NCI-H187 (cell line): ENCODE measurements at regions not wholly inside any gene's neighbourhood (a gene's known extent, or its start where the extent isn't known, plus 50 kb on each side); places are given as distances from the start of the nearest gene placed in this dataset.
"Not testable (repeated sequence)": the region's sequence is repeated elsewhere in the genome, so short reads cannot be mapped to it uniquely, and the experiment has no call there.

Experiments used
- DNase-seq, 2 experiments: peaks; one replicate each; lab custom pipeline; 2025; lab: John Stamatoyannopoulos, UW

GRCh38 chr6:81906709-81907204 is 154.3 kb upstream of the TENT5A start:
- DNase-seq: no peak

GRCh38 chr6:81906041-81906440 is 153.6 kb upstream of the TENT5A start:
- no peak for DNase-seq

DNA sequence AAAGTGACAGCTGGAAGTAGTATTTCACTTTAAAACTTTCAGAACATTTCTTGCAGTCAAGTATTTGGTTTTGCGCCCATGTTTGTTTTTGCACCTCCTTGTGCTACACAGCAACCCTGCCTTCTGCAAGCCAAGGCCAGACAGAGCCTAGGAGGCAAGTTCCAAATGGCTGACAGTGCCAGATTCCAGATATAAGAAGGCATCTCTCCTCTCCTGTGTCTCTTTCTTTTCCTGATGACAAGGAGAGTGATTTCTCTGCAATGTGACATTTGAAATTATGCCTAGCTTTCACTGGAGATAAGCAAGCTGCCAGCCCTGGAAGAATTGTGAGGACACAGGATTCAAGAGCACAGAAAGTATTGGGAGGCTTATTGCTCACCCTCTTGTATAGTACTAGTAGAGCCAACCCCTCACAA is 149.1 kb upstream of the TENT5A start:
- no peak for DNase-seq

DNA sequence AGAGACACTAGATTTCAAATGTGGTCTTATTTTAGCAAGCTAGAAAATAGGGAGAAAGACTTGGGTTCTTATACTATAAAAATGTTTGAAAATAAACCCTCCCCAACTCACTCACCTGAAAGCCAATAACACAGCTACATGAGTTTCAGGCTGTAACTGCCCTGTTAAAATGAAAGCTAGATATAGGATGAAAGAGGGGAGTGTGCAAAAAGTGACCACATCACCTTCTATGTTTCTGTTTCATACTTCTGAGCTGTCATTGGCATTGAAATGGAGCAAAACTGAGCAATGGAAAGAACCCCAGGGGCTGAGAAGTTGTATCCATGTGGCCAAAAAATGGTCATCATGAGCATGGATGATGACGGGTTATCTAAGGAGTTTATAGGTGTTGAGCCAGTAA is 148.1 kb upstream of the TENT5A start:
- no peak for DNase-seq

DNA sequence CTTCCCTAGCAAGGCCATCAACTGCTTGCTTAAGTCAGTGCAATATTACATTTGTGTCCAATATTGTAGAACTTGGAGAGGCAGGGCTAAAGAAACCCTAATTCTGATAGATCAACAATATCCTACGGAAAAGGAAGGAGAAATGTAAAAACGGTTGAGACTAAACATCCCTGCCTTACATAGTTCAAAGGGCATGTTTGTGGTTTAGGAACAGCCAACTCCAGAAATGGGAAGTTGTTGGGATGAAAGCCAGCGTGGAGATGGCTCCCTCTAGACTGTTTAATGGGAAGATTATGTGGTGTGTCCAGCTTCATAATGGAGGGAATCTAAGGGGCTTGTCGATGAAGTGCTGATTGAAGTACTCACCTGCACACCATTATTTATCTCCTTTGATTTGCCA is 145.3 kb upstream of the TENT5A start:
- no peak for DNase-seq

DNA sequence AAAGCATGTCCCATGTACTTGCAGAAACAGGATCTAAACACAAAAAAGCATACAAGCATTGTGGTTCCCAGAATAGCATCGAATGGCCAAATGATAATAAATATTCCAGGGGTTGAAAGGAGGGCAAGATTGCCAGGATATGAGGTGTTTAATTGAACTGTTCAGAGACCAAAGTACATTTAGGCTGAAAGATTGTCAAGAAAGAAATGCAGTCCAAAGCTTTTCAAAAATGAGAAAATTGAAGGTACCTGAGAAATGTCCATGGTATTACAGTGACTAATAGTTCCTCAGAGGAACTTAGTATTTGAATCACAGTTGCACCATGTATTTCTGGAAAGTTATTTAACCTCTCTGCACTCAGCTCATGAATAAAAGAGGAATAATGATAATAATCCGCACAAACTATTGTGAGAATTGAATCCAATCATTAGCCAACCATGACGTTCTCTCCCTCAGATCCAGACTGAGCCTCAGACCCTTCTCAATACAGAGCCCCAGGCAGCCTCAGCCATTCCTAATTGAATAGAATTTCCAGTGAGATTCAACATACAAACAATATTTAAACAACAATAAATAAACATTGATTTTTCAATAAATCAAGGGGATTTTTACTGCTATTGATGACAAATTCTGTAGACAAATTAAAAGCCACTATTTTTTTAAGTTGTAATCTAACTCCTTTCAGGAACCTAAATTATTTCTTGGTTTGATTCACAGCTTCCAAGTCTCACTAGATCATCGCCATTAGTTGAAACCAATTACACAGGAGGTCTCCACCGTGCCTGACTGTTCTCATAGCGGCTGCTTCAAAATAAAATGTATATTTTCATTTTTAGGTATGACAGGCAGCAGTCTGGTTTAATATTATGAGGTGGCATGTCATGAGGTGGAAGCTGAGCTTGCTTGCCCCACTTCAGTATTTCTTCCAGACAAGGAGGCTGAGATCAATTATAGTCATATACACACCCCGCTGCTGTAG is 144.3 kb upstream of the TENT5A start:
- DNase-seq: no peak

DNA sequence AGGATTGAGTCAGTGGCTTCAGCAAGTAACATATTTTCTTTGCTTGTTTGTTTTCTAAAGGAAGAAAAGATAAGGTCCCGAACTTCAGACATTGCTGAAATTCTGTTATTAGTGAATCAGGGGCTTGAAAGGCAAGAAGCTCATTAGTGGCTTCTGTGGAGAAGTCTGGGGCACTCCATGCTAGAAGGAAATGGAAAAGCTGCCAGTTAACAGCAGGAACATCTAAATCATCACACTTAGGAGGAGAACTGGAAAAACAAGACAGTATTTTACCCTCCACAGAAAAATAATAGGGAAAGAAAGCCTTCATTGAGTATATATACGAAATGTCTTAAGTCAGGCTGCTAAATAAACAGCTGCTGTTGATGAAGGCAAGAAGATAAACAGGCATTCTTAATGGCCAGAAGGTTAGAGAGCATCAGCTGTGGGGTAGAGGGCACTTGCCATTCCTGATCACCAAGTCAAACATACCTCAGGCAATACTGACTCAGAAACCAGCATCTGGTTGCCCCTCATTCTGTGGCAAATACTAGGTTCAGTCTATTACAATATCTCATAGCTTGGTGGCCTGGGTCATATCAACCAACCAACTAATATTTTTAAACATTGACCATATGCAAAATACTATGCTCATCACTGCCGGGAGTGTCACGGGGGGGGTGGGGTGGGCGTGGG is 143.2 kb upstream of the TENT5A start:
- no peak for DNase-seq

- DNase-seq: no peak
Measured at GRCh38 chr6:81894788-81895271, 142.3 kb upstream of the TENT5A start.

DNA sequence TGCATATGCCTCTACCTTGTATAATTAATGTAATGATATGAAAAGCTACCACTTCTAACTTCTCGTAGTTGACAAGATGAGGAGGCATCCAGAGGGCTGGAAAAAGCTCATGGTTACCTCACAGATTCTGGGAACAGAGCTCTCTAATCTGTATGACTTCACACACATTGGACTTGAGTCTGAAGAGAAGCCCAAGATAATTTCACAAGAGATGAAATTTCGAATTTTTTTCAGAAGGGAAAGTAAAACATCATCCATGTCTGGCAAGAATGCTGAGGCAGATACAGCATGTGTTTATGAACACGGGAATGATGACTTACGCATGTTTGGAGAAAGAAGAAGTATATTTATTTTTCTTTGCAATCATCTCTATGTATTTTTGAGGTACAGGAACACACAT is 141.8 kb upstream of the TENT5A start:
- DNase-seq: no peak

DNA sequence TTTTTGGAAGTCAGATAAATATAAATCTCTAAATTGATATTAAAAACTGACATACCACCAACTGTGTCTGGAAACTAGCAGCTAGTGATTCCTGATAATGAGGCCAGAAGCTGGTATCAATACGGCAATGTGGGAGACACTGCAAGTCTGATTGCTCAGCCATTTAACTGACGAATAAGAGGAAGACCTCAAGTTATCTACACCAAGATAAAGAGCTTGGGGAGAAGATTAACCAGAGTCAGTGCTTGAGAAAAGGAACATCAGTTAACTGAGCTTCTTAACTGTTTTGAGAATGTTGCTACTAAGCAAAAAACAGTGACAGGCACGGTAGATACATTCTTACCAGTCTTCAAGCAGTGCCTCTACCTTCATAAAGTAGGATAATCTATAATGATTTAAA is 140.4 kb upstream of the TENT5A start:
- no peak for DNase-seq

DNA sequence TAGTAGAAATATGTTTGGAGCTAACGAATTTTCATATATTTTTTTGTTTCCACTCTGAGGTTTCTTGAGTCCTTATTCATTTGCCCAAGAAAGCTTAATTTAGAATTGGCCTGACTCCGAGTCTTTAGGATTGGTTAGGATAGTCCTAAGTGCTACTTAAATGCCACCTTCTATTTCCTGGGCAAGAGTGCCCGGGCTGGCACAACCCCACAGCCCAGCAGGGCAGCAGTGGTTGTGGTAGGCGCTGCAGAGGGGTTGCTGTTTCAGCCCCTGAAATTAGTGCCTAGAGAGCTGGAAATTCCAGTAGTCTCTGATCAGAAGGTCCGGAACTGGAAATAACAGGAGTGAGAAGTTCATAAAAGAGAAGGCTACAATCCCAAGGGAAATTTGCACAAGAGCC is 139.4 kb upstream of the TENT5A start:
- DNase-seq: no peak

- no peak for DNase-seq
Measured at GRCh38 chr6:81890846-81891245, 138.4 kb upstream of the TENT5A start.

- no peak for DNase-seq
Measured at GRCh38 chr6:81889377-81890053, 137.0 kb upstream of the TENT5A start.

DNA sequence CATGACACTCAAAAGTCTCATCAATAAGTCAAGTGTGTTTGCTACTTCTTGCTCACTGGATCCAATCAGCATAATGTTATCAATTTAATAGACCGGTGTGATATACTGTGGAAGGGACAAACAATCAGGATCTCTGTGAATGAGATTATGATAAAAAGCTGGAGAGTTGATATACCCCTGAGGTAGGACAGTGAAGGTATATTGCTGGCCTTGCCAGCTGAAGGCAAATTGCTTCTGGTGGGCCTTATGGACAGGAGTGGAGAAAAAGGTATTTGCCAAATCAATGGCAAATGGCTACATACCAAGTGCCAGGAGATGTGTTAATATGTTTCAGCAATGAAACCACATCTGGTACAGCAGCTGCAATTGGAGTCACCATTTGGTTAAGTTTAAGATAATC is 134.4 kb upstream of the TENT5A start:
- DNase-seq: not testable (repeated sequence)

GRCh38 chr6:81886157-81886556 is 133.7 kb upstream of the TENT5A start:
- no peak for DNase-seq

DNA sequence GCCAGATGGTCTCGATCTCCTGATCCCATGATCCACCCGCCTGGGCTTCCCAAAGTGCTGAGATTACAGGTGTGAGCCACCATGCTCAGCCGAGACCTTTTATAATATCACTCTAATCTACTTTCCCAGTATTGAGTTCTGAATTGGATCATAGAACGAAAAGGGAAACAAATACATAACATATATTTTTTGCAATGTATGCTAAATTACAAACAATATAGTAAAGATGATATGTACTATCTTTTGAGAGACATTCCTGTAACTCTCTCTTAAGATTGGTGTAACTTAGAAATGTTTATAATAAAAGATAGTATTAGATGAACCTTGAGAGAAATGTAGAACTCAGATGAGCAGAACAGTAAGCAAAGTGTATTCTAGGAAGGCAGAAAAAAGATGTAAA is 129.2 kb upstream of the TENT5A start:
- no peak for DNase-seq

DNA sequence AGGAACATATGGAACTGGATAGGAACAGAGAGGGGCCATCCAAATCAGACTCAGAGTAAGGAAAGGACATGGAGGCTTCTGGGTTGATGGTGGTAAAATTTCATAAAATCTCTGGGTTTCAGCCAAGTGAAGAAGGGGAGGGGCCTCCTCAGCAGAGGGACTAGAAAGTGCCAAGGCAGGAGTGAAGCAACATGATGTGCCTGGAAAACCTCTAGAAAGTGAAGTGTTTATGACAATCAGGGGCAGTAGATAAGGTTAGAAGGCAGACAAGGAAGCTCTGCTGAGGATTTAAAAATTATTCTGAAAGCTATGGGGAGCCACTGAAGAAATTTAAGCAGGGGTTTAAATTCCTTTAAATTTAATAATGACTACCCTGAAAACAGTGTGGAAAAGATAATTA is 126.0 kb upstream of the TENT5A start:
- no peak for DNase-seq

DNA sequence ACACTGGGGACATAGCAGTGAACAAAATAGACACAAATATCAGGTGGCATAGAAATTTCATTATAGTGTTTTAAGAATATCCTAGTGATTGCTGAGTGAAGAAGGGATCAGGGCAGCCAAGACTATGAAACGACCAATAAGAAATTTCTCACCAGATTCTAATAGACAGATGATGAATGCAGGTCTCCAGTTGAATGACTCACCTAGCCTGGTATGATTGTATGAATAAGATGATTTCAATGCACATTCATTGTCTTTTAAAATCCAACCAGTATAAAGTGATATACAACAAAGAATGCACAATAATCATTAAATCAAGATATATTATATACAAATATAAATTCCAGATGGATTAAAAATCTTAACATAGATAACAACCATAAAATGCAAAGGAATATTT is 124.5 kb upstream of the TENT5A start:
- DNase-seq: no peak

- DNase-seq: no peak
Measured at GRCh38 chr6:81875782-81876293, 123.4 kb upstream of the TENT5A start.

DNA sequence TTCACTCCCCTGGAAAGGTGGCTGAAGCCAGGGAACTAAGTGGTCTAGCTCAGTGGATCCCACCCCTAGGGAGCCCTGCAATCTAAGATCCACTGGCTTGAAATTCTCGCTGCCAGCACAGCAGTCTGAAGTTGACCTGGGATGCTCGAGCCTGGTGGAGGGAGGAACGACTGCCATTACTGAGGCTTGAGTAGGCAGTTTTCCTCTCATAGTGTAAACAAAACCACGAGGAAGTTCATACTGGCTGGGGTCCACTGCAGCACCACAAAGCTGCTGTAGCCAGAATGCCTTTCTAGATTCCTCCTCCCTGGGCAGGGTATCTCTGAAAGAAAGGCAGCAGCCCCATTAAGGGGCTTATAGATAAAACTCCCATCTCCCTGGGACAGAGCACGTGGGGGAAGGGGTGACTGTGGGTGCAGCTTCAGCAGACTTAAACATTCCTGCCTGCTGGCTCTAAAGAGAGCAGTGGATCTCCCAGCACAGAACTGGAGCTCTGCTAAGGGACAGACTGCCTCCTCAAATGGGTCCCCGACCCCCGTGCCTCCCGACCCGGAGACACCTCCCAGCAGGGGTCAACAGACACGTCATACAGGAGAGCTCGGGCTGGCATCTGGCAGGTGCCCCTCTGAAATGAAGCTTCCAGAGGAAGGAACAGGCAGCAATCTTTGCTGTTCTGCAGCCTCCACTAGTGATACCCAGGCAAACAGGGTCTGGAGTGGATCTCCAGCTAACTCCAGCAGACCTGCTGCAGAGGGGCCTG is 117.4 kb upstream of the TENT5A start:
- not testable (repeated sequence) for DNase-seq

GRCh38 chr6:81865712-81866111 is 113.2 kb upstream of the TENT5A start:
- DNase-seq: no peak
